ENCODE measurements at regions not wholly inside any gene's neighbourhood (a gene's known extent, or its start where the extent isn't known, plus 50 kb on each side); places are given as distances from the start of the nearest gene placed in this dataset.
A peak's percentile ranks its signal among the peaks of the same experiment; 100 is the strongest.

GRCh38 chr2:149902081-149902480 lies 314.5 kb upstream of the MMADHC start:
- no peak for TF ChIP-seq EZH2 (IDR thresholded peaks at IDR 0.05; ENCODE audit: low read length, missing control alignments)
- H3K79me2 ChIP-seq (ENCODE audit: control insufficient read depth, insufficient read depth, low read length) = no peaks in the 10 kb centered on the region
- no peak overlapping the region for H3K4me3 ChIP-seq (replicated peaks in 1 of 4; ENCODE audit: control extremely low read depth in 1 of 4, insufficient read depth in 1 of 4, low read depth in 3 of 4, low read length in 4 of 4)
- H3K9me3 ChIP-seq (ENCODE audit: control insufficient read depth, insufficient read depth, low read depth, low read length) = no peaks in the 10 kb centered on the region
- H3K36me3 ChIP-seq (ENCODE audit: control insufficient read depth, insufficient read depth, low read length) = no peaks in the 10 kb centered on the region
- no peaks in the 10 kb centered on the region for H4K20me1 ChIP-seq (ENCODE audit: control insufficient read depth, extremely low read depth, insufficient read depth, low read length)
- no peak overlapping the region for H2AFZ ChIP-seq (ENCODE audit: low read length)
- no peaks in the 10 kb centered on the region for H3K4me1 ChIP-seq (ENCODE audit: control insufficient read depth, extremely low read depth, insufficient read depth, low read length)
- H3K4me2 ChIP-seq (ENCODE audit: extremely low read depth, insufficient read depth, low read length) = no peak overlapping the region
- no peak overlapping the region for H3K27ac ChIP-seq (ENCODE audit: insufficient read depth, low read length)
- H3K27me3 ChIP-seq (ENCODE audit: control insufficient read depth, insufficient read depth, low read length) = no peaks in the 10 kb centered on the region
- no peak overlapping the region for H3K9ac ChIP-seq (ENCODE audit: insufficient read depth, low read length)
- DNase-seq (ENCODE audit: low read depth in 2 of 2) = peak in 1 of 2 donors; percentile 69

- TF ChIP-seq, protein P1, sequence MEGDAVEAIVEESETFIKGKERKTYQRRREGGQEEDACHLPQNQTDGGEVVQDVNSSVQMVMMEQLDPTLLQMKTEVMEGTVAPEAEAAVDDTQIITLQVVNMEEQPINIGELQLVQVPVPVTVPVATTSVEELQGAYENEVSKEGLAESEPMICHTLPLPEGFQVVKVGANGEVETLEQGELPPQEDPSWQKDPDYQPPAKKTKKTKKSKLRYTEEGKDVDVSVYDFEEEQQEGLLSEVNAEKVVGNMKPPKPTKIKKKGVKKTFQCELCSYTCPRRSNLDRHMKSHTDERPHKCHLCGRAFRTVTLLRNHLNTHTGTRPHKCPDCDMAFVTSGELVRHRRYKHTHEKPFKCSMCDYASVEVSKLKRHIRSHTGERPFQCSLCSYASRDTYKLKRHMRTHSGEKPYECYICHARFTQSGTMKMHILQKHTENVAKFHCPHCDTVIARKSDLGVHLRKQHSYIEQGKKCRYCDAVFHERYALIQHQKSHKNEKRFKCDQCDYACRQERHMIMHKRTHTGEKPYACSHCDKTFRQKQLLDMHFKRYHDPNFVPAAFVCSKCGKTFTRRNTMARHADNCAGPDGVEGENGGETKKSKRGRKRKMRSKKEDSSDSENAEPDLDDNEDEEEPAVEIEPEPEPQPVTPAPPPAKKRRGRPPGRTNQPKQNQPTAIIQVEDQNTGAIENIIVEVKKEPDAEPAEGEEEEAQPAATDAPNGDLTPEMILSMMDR (conservative IDR thresholded peaks at IDR 0.05 in 1 of 2, IDR thresholded peaks at IDR 0.05 in 1 of 2; ENCODE audit: low read depth in 1 of 2, low read length in 2 of 2) = no peak
- TF ChIP-seq EZH2 (IDR thresholded peaks at IDR 0.05; ENCODE audit: low read length, missing control alignments) = no peak
- Histone ChIP-seq H4K20me1 (ENCODE audit: control insufficient read depth, extremely low read depth, insufficient read depth, low read length) (no peaks in the 10 kb centered on the region), H3K27ac (ENCODE audit: insufficient read depth, low read length) (no peak overlapping the region), H2AFZ (ENCODE audit: low read length) (no peak overlapping the region), H3K9ac (ENCODE audit: insufficient read depth, low read length) (no peak overlapping the region), H3K79me2 (ENCODE audit: control insufficient read depth, insufficient read depth, low read length) (no peaks in the 10 kb centered on the region), H3K4me2 (ENCODE audit: extremely low read depth, insufficient read depth, low read length) (no peak overlapping the region), H3K27me3 (ENCODE audit: control insufficient read depth, insufficient read depth, low read length) (no peaks in the 10 kb centered on the region), H3K9me3 (ENCODE audit: control insufficient read depth, insufficient read depth, low read depth, low read length) (no peaks in the 10 kb centered on the region), H3K36me3 (ENCODE audit: control insufficient read depth, insufficient read depth, low read length) (no peaks in the 10 kb centered on the region), H3K4me1 (ENCODE audit: control insufficient read depth, extremely low read depth, insufficient read depth, low read length) (no peaks in the 10 kb centered on the region), H3K4me3 (replicated peaks in 1 of 4; ENCODE audit: control extremely low read depth in 1 of 4, insufficient read depth in 1 of 4, low read depth in 3 of 4, low read length in 4 of 4) (no peak overlapping the region)
- DNase-seq (ENCODE audit: low read depth in 2 of 2) = peak in 1 of 2 donors; percentile 69
Observed at GRCh38 chr2:149901231-149901859, 313.8 kb upstream of the MMADHC start.

GRCh38 chr2:149899390-149899789 lies 311.8 kb upstream of the MMADHC start:
- Histone ChIP-seq H3K27ac (ENCODE audit: insufficient read depth, low read length) (no peak overlapping the region), H2AFZ (ENCODE audit: low read length) (no peak overlapping the region), H4K20me1 (ENCODE audit: control insufficient read depth, extremely low read depth, insufficient read depth, low read length) (no peaks in the 10 kb centered on the region), H3K4me1 (ENCODE audit: control insufficient read depth, extremely low read depth, insufficient read depth, low read length) (no peaks in the 10 kb centered on the region), H3K4me2 (ENCODE audit: extremely low read depth, insufficient read depth, low read length) (no peak overlapping the region), H3K9ac (ENCODE audit: insufficient read depth, low read length) (no peak overlapping the region), H3K9me3 (ENCODE audit: control insufficient read depth, insufficient read depth, low read depth, low read length) (no peaks in the 10 kb centered on the region), H3K27me3 (ENCODE audit: control insufficient read depth, insufficient read depth, low read length) (no peaks in the 10 kb centered on the region), H3K36me3 (ENCODE audit: control insufficient read depth, insufficient read depth, low read length) (no peaks in the 10 kb centered on the region), H3K4me3 (replicated peaks in 1 of 4; ENCODE audit: control extremely low read depth in 1 of 4, insufficient read depth in 1 of 4, low read depth in 3 of 4, low read length in 4 of 4) (no peak overlapping the region), H3K79me2 (ENCODE audit: control insufficient read depth, insufficient read depth, low read length) (no peaks in the 10 kb centered on the region)
- no peak for DNase-seq (ENCODE audit: low read depth in 2 of 2)
- no peak for TF ChIP-seq EZH2 (IDR thresholded peaks at IDR 0.05; ENCODE audit: low read length, missing control alignments)
- TF ChIP-seq, protein P1 (conservative IDR thresholded peaks at IDR 0.05 in 1 of 2, IDR thresholded peaks at IDR 0.05 in 1 of 2; ENCODE audit: low read depth in 1 of 2, low read length in 2 of 2) = no peak

All from fibroblast of lung (primary cell).